Coronary artery (tissue), 2 donors: ENCODE measurements at regions not wholly inside any gene's neighbourhood (a gene's known extent, or its start where the extent isn't known, plus 50 kb on each side); places are given as distances from the start of the nearest gene placed in this dataset.

Experiments used
- DNase-seq: peaks from one replicate; pipeline ENCODE4 v3.0.0-alpha.2; 2017; ENCODE audit warnings: low spot score
- H3K27ac ChIP-seq, 2 donors: fragments of 200-600 bp; sonication (generic); one replicate each; pipeline ENCODE4 v1.5.1; 2016 to 2019
- H3K4me3 ChIP-seq: fragments of 200-600 bp; sonication (generic); 2 replicates; pipeline ENCODE4 v1.5.1; 2016; ENCODE audit warnings: mild to moderate bottlenecking, moderate library complexity
- CTCF ChIP-seq: fragments of 200-600 bp; sonication (generic); IDR thresholded peaks from one replicate; pipeline ENCODE4 v1.5.1; 2019; ENCODE audit warnings: antibody characterized with exemption

- no peak overlapping the region for H3K4me3 ChIP-seq
- DNase-seq: no peak
- no peak for TF ChIP-seq CTCF
- H3K27ac ChIP-seq: no peak overlapping the region
These were observed 345.0 kb downstream of the TLE1 start for GRCh38 chr9:81344366-81344765.

- TF ChIP-seq CTCF: no peak
- Histone ChIP-seq H3K4me3 (no peak overlapping the region), H3K27ac (no peak overlapping the region)
- no peak for DNase-seq
These were observed 353.4 kb downstream of the TLE1 start for GRCh38 chr9:81335879-81336421.

GRCh38 chr9:81321551-81321950 lies 367.8 kb downstream of the TLE1 start:
- DNase-seq: no peak
- no peak overlapping the region for H3K4me3 ChIP-seq
- H3K27ac ChIP-seq: no peak overlapping the region
- TF ChIP-seq CTCF: no peak

- no peak for DNase-seq
- Histone ChIP-seq H3K4me3 (no peak overlapping the region), H3K27ac (no peak overlapping the region)
- no peak for TF ChIP-seq CTCF
These were observed 368.4 kb downstream of the TLE1 start for GRCh38 chr9:81320909-81321482.

- no peak for DNase-seq
- no peak overlapping the region for H3K4me3 ChIP-seq
- no peak for TF ChIP-seq CTCF
- H3K27ac ChIP-seq: no peak overlapping the region
These were observed 370.8 kb downstream of the TLE1 start for GRCh38 chr9:81318571-81318970.

GRCh38 chr9:81317939-81318338 lies 371.4 kb downstream of the TLE1 start:
- no peak for DNase-seq
- H3K27ac ChIP-seq: no peak overlapping the region
- no peak overlapping the region for H3K4me3 ChIP-seq
- TF ChIP-seq CTCF: no peak

- DNase-seq: no peak
These were observed 372.1 kb downstream of the TLE1 start for GRCh38 chr9:81317223-81317622.

More at GRCh38 chr9:81317223-81317622, 372.1 kb downstream of the TLE1 start:
- Histone ChIP-seq H3K4me3 (no peak overlapping the region), H3K27ac (no peak overlapping the region)
- TF ChIP-seq CTCF: no peak
